GM12865 (cell line): ENCODE measurements at regions not wholly inside any gene's neighbourhood (a gene's known extent, or its start where the extent isn't known, plus 50 kb on each side); places are given as distances from the start of the nearest gene placed in this dataset.
"Not testable (repeated sequence)": the region's sequence is repeated elsewhere in the genome, so short reads cannot be mapped to it uniquely, and the experiment has no call there.

Experiments
- DNase-seq: peaks from one replicate; pipeline ENCODE4 v3.0.0; 2010; ENCODE audit warnings: low read depth
- H3K4me3 ChIP-seq: 2 replicates; pipeline ENCODE4 v1.5.1; 2011; ENCODE audit warnings: mild to moderate bottlenecking, low read depth, low read length, control low read depth
- TF ChIP-seq, protein P1 (sequence below): IDR thresholded peaks from 2 replicates; pipeline ENCODE4 v1.5.1; 2011; ENCODE audit warnings: low read length, control low read depth, low read depth, inconsistent platforms; ENCODE audit not compliant: insufficient read depth; ENCODE audit errors: missing control alignments

DNA sequence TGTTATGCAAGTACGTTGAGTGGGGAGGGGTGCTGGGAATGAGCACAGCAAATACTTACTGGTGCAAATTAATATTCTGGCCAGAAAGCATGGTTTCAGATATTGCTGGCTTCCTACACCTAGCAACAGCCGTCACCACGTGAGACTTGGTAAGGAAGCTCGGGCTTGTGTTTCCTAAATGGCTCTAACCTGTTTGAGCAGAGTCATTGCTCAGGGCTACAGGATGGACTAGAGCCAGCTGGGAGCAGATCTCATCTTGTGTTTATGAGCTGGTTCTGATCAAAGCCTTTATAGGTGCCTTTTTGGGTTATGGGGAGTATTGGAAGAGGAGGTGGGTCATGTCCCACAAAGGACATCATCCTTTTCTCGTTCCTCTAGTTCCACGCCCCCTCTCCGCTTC, 200.3 kb downstream of the BUB3 start:
- H3K4me3 ChIP-seq, result no peak overlapping the region
- no peak for DNase-seq
- TF ChIP-seq, protein P1, sequence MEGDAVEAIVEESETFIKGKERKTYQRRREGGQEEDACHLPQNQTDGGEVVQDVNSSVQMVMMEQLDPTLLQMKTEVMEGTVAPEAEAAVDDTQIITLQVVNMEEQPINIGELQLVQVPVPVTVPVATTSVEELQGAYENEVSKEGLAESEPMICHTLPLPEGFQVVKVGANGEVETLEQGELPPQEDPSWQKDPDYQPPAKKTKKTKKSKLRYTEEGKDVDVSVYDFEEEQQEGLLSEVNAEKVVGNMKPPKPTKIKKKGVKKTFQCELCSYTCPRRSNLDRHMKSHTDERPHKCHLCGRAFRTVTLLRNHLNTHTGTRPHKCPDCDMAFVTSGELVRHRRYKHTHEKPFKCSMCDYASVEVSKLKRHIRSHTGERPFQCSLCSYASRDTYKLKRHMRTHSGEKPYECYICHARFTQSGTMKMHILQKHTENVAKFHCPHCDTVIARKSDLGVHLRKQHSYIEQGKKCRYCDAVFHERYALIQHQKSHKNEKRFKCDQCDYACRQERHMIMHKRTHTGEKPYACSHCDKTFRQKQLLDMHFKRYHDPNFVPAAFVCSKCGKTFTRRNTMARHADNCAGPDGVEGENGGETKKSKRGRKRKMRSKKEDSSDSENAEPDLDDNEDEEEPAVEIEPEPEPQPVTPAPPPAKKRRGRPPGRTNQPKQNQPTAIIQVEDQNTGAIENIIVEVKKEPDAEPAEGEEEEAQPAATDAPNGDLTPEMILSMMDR, result no peak

DNA sequence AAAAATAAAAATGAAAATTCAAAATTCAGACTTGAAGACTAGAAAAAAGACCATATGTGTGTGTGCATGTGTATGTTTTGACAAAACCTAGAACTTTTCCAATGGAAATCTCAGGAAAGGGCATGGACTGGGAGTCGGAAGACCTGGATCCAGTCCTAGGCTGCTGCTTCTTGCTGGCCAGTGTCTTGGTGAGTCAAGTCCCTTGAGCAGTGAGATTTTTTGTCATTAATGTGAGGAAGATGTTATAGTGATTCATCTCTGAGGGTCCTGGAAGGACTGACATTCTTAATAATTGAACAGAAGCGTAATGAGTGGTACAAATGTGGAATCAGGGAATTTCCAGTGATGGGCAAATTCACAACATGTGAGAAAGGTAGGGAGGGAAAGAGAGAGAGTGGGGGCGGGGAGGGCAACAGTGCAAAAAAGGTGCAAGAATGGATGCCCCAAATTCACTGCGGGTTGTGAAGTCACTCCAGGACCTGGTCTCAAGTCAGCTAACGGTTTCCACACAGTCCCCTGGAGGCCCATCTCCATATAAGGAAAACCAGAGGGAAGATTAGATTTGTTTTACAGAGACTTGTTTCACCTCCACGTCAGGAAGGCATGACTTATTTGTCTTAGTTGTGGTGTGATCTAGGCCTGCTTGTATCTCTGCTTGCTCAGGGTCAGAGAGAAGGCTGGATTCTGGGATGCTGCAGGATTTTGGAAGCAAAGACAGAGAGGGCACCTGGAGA, 201.7 kb downstream of the BUB3 start:
- TF ChIP-seq, protein P1, result no peak
- H3K4me3 ChIP-seq, result no peak overlapping the region
- DNase-seq, result no peak

DNA sequence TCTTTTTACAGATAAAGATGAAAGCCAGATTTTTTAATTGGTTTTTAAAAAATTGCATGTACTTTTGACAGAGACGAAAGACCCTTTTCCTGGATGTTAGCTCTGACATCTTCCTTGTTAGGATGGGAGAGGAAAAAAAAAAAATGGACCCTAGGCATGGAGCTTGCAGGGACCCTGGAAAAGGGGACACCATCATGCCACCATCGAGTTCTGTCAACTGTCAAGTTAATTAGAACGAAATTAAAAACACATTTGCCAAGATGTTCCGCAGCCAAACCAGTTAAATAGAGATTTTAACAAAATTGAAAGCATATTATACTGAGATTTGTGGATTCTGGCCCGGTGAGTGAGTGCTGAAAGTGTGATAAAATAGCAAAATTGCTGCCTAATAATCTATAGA, 202.6 kb downstream of the BUB3 start:
- DNase-seq, result no peak
- TF ChIP-seq, protein P1, result no peak

GRCh38 chr10:123357421-123357930, 203.3 kb downstream of the BUB3 start:
- no peak overlapping the region for H3K4me3 ChIP-seq
- no peak for DNase-seq
- TF ChIP-seq, protein P1, result no peak

More for the DNA sequence above, 202.6 kb downstream of the BUB3 start:
- no peak overlapping the region for H3K4me3 ChIP-seq

DNA sequence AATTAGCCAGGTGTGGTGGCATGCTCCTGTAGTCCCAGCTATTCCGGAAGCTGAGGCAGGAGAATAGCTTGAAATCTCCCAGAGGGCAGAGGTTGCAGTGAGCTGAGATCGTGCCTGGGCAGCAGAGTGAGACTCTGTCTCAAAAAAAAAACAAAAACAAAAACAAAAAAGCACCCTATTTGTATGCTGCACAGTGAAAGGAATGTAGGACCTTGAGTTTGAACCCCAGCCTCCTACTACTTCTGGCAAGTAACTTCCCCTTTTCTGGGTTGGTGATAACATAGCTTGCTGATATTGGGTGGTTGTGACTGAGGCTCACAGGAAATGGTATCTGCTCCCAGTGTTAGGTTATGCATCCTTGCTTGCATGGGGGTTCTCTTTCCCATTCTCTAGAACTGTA, 205.3 kb downstream of the BUB3 start:
- TF ChIP-seq, protein P1, result no peak
- peak; percentile 68 for DNase-seq
- H3K4me3 ChIP-seq, result no peak overlapping the region

- TF ChIP-seq, protein P1, result no peak
- no peak for DNase-seq
- no peak overlapping the region for H3K4me3 ChIP-seq
Measured at GRCh38 chr10:123361832-123362231, 207.6 kb downstream of the BUB3 start.

DNA sequence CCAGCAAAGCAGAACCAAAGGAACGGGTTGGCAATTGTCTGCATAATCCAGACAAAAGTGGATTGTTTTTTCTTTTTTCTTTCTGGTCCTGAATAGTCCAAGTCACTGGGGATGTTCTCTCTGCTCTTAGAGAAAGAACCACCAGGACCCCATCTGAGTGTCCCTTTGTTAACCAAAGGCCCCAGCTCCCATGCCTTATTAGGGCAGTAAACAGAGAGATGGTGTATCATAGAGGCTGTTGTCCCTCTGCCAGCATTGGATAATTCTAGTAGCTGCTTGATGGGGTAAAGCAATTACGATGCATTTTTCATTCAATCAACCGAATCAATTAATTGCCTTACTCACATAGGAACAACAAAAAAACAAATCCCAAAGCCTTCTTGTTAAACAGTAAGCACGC, 213.0 kb downstream of the BUB3 start:
- no peak overlapping the region for H3K4me3 ChIP-seq
- no peak for DNase-seq
- TF ChIP-seq, protein P1, result no peak

- not testable (repeated sequence) for DNase-seq, H3K4me3 ChIP-seq
Measured at GRCh38 chr10:123371626-123372025, 217.4 kb downstream of the BUB3 start.
